Osteocyte (in vitro differentiated cells): ENCODE measurements at regions not wholly inside any gene's neighbourhood (a gene's known extent, or its start where the extent isn't known, plus 50 kb on each side); places are given as distances from the start of the nearest gene placed in this dataset.

ENCODE experiments used
- DNase-seq: peaks from one replicate; pipeline ENCODE4 v3.0.0; 2021; ENCODE audit warnings: mixed read lengths; ENCODE audit not compliant: unreplicated experiment; ENCODE audit errors: extremely low spot score
- H3K27ac Mint-ChIP-seq: one replicate; pipeline ENCODE4 v1.8.0; 2021; ENCODE audit warnings: mild to moderate bottlenecking, mixed read lengths; ENCODE audit not compliant: unreplicated experiment
- H3K27me3 Mint-ChIP-seq: one replicate; pipeline ENCODE4 v1.8.0; 2021; ENCODE audit warnings: mixed read lengths; ENCODE audit not compliant: unreplicated experiment
- H3K36me3 Mint-ChIP-seq: one replicate; pipeline ENCODE4 v1.8.0; 2021; ENCODE audit warnings: mixed read lengths; ENCODE audit not compliant: unreplicated experiment
- H3K4me1 Mint-ChIP-seq: one replicate; pipeline ENCODE4 v1.8.0; 2021; ENCODE audit warnings: mixed read lengths; ENCODE audit not compliant: unreplicated experiment
- H3K4me3 Mint-ChIP-seq: one replicate; pipeline ENCODE4 v1.8.0; 2021; ENCODE audit warnings: mild to moderate bottlenecking, moderate library complexity, mixed read lengths; ENCODE audit not compliant: unreplicated experiment
- H3K9me3 Mint-ChIP-seq: one replicate; pipeline ENCODE4 v1.8.0; 2021; ENCODE audit warnings: mixed read lengths; ENCODE audit not compliant: unreplicated experiment
- CTCF ChIP-seq: fragments of 200-600 bp; sonication (generic); IDR thresholded peaks from 2 replicates; pipeline ENCODE4 v1.5.0; 2021; ENCODE audit warnings: antibody characterized with exemption, mild to moderate bottlenecking, moderate library complexity

- Mint-ChIP-seq H3K9me3 (no peaks in the 10 kb centered on the region), H3K27ac (no peak overlapping the region), H3K4me1 (no peaks in the 10 kb centered on the region), H3K36me3 (no peaks in the 10 kb centered on the region), H3K4me3 (no peak overlapping the region), H3K27me3 (no peaks in the 10 kb centered on the region)
- no peak for TF ChIP-seq CTCF
- no peak for DNase-seq
Measured at GRCh38 chr10:8269976-8270375, 215.5 kb downstream of the GATA3 start.

- Mint-ChIP-seq H3K9me3 (no peaks in the 10 kb centered on the region), H3K36me3 (no peaks in the 10 kb centered on the region), H3K27me3 (no peaks in the 10 kb centered on the region), H3K4me1 (no peaks in the 10 kb centered on the region), H3K4me3 (no peak overlapping the region), H3K27ac (no peak overlapping the region)
- no peak for DNase-seq
- no peak for TF ChIP-seq CTCF
Measured at GRCh38 chr10:8272794-8273425, 218.4 kb downstream of the GATA3 start.

GRCh38 chr10:8273749-8274148 lies 219.3 kb downstream of the GATA3 start:
- no peaks in the 10 kb centered on the region for H3K4me1 Mint-ChIP-seq
- H3K27ac Mint-ChIP-seq, result no peak overlapping the region
- TF ChIP-seq CTCF, result no peak

GRCh38 chr10:8275911-8276310 lies 221.4 kb downstream of the GATA3 start:
- no peak overlapping the region for H3K27ac Mint-ChIP-seq
- DNase-seq, result no peak
- no peaks in the 10 kb centered on the region for H3K4me1 Mint-ChIP-seq
- H3K27me3 Mint-ChIP-seq, result no peaks in the 10 kb centered on the region
- TF ChIP-seq CTCF, result no peak
- no peak overlapping the region for H3K4me3 Mint-ChIP-seq
- no peaks in the 10 kb centered on the region for H3K36me3 Mint-ChIP-seq
- H3K9me3 Mint-ChIP-seq, result no peaks in the 10 kb centered on the region

More at GRCh38 chr10:8273749-8274148, 219.3 kb downstream of the GATA3 start:
- H3K4me3 Mint-ChIP-seq, result no peak overlapping the region
- no peaks in the 10 kb centered on the region for H3K9me3 Mint-ChIP-seq
- no peaks in the 10 kb centered on the region for H3K27me3 Mint-ChIP-seq
- no peak for DNase-seq
- H3K36me3 Mint-ChIP-seq, result no peaks in the 10 kb centered on the region

DNA sequence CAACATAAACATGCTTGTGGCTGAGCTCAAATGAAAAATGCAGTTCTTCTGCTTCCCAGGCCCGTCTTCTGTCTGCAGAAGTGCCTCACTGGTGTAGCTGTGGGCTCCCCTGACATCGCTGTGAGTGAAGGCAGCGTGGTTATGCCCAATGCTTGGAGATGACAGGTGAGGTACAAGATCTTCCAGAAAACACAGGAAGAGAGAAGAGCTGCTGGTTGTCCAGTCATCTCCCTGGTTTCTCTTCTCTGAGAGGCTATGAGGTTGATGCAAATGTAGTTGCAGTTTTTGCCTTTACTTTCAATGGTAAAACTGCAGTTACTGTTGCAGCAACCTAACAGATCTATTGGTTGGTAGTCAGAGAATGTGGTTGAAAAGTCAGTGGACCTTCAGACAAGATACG lies 223.6 kb downstream of the GATA3 start:
- no peak overlapping the region for H3K27ac Mint-ChIP-seq
- H3K4me3 Mint-ChIP-seq, result no peak overlapping the region
- no peaks in the 10 kb centered on the region for H3K9me3 Mint-ChIP-seq
- no peak for TF ChIP-seq CTCF
- no peaks in the 10 kb centered on the region for H3K36me3 Mint-ChIP-seq
- DNase-seq, result no peak
- H3K27me3 Mint-ChIP-seq, result no peaks in the 10 kb centered on the region
- H3K4me1 Mint-ChIP-seq, result no peaks in the 10 kb centered on the region
